B cell (primary cell): ENCODE measurements at regions not wholly inside any gene's neighbourhood (a gene's known extent, or its start where the extent isn't known, plus 50 kb on each side); places are given as distances from the start of the nearest gene placed in this dataset.
A peak's percentile ranks its signal among the peaks of the same experiment; 100 is the strongest.

Source experiments
- ATAC-seq: fragments of 200-7000 bp; cut with Tn5 transposase; one replicate; pipeline ENCODE4 v1.10.0; 2021; ENCODE audit warnings: low read depth, mild to moderate bottlenecking, moderate number of reproducible peaks, moderate library complexity
- CTCF ChIA-PET: fragments of 350-600 bp; sonication (Branson Sonifier 250); formaldehyde crosslinking; loops from one replicate; lab custom pipeline; 2021; ENCODE audit warnings: antibody characterized with exemption, inconsistent platforms; lab: Charles Lee
- POLR2A ChIA-PET: fragments of 350-600 bp; sonication (Branson Sonifier 250); formaldehyde crosslinking; loops from one replicate; lab custom pipeline; 2021; ENCODE audit warnings: antibody characterized with exemption; lab: Charles Lee
- DNase-seq: peaks from one replicate; pipeline ENCODE4 v3.0.0; 2013
- H2AFZ ChIP-seq: 2 replicates; pipeline ENCODE4 v1.6.1; 2012; ENCODE audit warnings: mild to moderate bottlenecking, low read depth, low read length; ENCODE audit not compliant: insufficient read depth, poor library complexity, severe bottlenecking
- H3K27ac ChIP-seq, 2 donors: 1 replicate in 1 of 2; 2 replicates in 1 of 2; pipeline ENCODE4 v1.5.1; 2012 to 2013; ENCODE audit warnings: low read length in 2 of 2, mild to moderate bottlenecking in 2 of 2, moderate library complexity in 1 of 2
- H3K27me3 ChIP-seq, 4 experiments: fragments of 200-600 bp in 1 of 4; sonication (generic) in 1 of 4; replicated peaks in 1 of 4; 1 replicate in 2 of 4; 2 replicates in 2 of 4; pipeline versions ENCODE4 v1.6.1 to v1.7.0; 2013 to 2016; ENCODE audit warnings: low read length in 3 of 4, mild to moderate bottlenecking in 2 of 4, mixed read lengths in 1 of 4, moderate library complexity in 1 of 4; ENCODE audit not compliant: insufficient read depth in 4 of 4, control insufficient read depth in 3 of 4; ENCODE audit errors: control extremely low read depth in 1 of 4
- H3K36me3 ChIP-seq, 2 experiments: replicated peaks in 1 of 2; 1 replicate in 1 of 2; 2 replicates in 1 of 2; pipeline versions ENCODE4 v1.6.1 to v1.7.1; 2013; ENCODE audit warnings: low read length in 1 of 2; ENCODE audit not compliant: insufficient read depth in 2 of 2, control insufficient read depth in 1 of 2; ENCODE audit errors: control extremely low read depth in 1 of 2, extremely low read depth in 1 of 2
- H3K4me1 ChIP-seq, 2 donors: fragments of 200-600 bp in 1 of 2; sonication (generic) in 1 of 2; 1 replicate in 1 of 2; 2 replicates in 1 of 2; pipeline versions ENCODE4 v1.5.1 to v1.6.1; 2013 to 2017; ENCODE audit warnings: low read length in 2 of 2; ENCODE audit not compliant: control insufficient read depth in 2 of 2, insufficient read depth in 2 of 2
- H3K4me2 ChIP-seq: replicated peaks from 2 replicates; pipeline ENCODE3; 2012; ENCODE audit warnings: mild to moderate bottlenecking, low read depth, low read length; ENCODE audit not compliant: poor library complexity, severe bottlenecking
- H3K4me3 ChIP-seq, 5 experiments: fragments of 200-600 bp in 1 of 5; sonication (generic) in 1 of 5; 1 replicate in 3 of 5; 2 replicates in 2 of 5; pipeline versions ENCODE4 v1.5.1 to v1.7.0; 2011 to 2016; ENCODE audit warnings: low read length in 4 of 5, mild to moderate bottlenecking in 4 of 5, low read depth in 2 of 5, control low read depth in 1 of 5, moderate library complexity in 1 of 5; ENCODE audit not compliant: insufficient read depth in 1 of 5; ENCODE audit errors: control extremely low read depth in 1 of 5, extremely low read depth in 1 of 5
- H3K79me2 ChIP-seq: fragments of 200-600 bp; sonication (generic); one replicate; pipeline ENCODE4 v1.6.0; 2016; ENCODE audit warnings: low read length; ENCODE audit not compliant: control insufficient read depth, insufficient read depth
- H3K9ac ChIP-seq: fragments of 200-600 bp; sonication (generic); 2 replicates; pipeline ENCODE4 v1.6.1; 2017; ENCODE audit warnings: mild to moderate bottlenecking, low read length, moderate library complexity
- H3K9me3 ChIP-seq, 3 donors: one replicate each; pipeline versions ENCODE4 v1.6.1 to v1.7.1; 2013; ENCODE audit warnings: low read length in 2 of 3; ENCODE audit not compliant: control insufficient read depth in 2 of 3, insufficient read depth in 1 of 3; ENCODE audit errors: control extremely low read depth in 1 of 3
- H4K20me1 ChIP-seq: 2 replicates; pipeline ENCODE4 v1.6.0; 2012; ENCODE audit warnings: mild to moderate bottlenecking, low read length; ENCODE audit not compliant: insufficient read depth, control insufficient read depth, poor library complexity, severe bottlenecking
- H3K27ac Mint-ChIP-seq: one replicate; pipeline ENCODE4 v1.8.0; 2021; ENCODE audit warnings: mixed read lengths
- H3K27me3 Mint-ChIP-seq: one replicate; pipeline ENCODE4 v1.8.0; 2021; ENCODE audit warnings: mixed read lengths
- H3K4me1 Mint-ChIP-seq: one replicate; pipeline ENCODE4 v1.8.0; 2021; ENCODE audit warnings: mixed read lengths
- H3K4me3 Mint-ChIP-seq: one replicate; pipeline ENCODE4 v1.8.0; 2021; ENCODE audit warnings: mixed read lengths
- H3K9me3 Mint-ChIP-seq: one replicate; pipeline ENCODE4 v1.8.0; 2022; ENCODE audit warnings: mixed read lengths; ENCODE audit not compliant: insufficient read depth
- EZH2 ChIP-seq: IDR thresholded peaks from 2 replicates; pipeline ENCODE4 v1.6.1; 2012; ENCODE audit warnings: borderline replicate concordance, low read depth, mild to moderate bottlenecking, moderate library complexity, low read length; ENCODE audit not compliant: insufficient read depth, poor library complexity, severe bottlenecking
- WGBS: methylation state at CpG from one replicate; pipeline ENCODE4 v1.1.5; 2013; ENCODE audit warnings: missing lambda C conversion rate; ENCODE audit not compliant: insufficient coverage; 5-methylcytosine and 5-hydroxymethylcytosine counted together
- intact Hi-C: fragments of 100-400 bp; cut with micrococcal nuclease; formaldehyde crosslinking; loops from one replicate; pipeline ENCODE4 v1.10.0; 2022
- TF ChIP-seq, protein P1 (sequence below): fragments of 200-600 bp; IDR thresholded peaks from one replicate; pipeline ENCODE4 v1.8.0; 2022; ENCODE audit warnings: antibody characterized with exemption, mild to moderate bottlenecking

DNA sequence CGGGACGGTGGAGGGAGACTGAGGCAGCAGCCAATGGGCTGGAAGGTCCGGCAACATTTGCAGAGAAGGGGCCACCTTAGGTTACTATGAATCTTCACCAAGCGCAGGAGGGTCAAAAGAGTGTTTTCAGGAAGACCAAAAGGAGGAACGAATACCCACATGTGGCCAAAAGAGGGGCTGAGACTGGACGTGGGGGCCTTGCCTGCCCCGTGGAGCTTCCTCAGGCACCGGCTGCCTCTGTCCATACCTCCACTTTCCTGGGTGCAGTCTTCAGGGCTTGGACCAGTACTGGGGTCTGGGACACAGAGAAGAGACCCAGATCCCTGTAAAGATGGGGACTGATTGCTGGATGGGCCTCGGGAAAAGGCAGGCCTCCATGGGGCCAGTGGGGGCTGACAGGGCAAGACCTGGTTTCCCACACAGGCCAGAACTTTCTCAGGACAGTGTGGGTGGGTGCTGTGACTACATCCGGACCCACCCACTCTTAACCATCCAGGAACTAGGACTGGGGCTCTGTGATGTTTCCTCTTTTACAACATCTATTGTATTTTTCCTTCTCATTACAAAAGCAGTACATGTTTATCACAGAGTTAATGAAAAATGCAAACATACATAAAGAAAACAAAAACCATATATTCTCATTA, 294.7 kb downstream of the ZSWIM6 start:
- H3K9me3 ChIP-seq = peaks cover 0 to 8% (median 0%) of the 10 kb centered on the region in 3 donors
- H3K79me2 ChIP-seq = no peaks in the 10 kb centered on the region
- Mint-ChIP-seq H3K27me3 (peaks cover 23% of the 10 kb centered on the region), H3K27ac (peak overlapping the region; percentile 37), H3K4me3 (peak overlapping the region; percentile 83), H3K4me1 (peaks cover 15% of the 10 kb centered on the region), H3K9me3 (no peaks in the 10 kb centered on the region)
- H3K4me1 ChIP-seq = peaks cover 16 to 21% of the 10 kb centered on the region in 2 donors
- CTCF ChIA-PET = no interaction called here
- DNase-seq (peak; percentile 22), ATAC-seq (no peak)
- 6% methylated on average over 5 of the region's 10 CpGs for WGBS
- no peak for TF ChIP-seq EZH2
- TF ChIP-seq, protein P1, sequence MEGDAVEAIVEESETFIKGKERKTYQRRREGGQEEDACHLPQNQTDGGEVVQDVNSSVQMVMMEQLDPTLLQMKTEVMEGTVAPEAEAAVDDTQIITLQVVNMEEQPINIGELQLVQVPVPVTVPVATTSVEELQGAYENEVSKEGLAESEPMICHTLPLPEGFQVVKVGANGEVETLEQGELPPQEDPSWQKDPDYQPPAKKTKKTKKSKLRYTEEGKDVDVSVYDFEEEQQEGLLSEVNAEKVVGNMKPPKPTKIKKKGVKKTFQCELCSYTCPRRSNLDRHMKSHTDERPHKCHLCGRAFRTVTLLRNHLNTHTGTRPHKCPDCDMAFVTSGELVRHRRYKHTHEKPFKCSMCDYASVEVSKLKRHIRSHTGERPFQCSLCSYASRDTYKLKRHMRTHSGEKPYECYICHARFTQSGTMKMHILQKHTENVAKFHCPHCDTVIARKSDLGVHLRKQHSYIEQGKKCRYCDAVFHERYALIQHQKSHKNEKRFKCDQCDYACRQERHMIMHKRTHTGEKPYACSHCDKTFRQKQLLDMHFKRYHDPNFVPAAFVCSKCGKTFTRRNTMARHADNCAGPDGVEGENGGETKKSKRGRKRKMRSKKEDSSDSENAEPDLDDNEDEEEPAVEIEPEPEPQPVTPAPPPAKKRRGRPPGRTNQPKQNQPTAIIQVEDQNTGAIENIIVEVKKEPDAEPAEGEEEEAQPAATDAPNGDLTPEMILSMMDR = no peak
- peak overlapping the region; percentile 90 for H3K4me2 ChIP-seq
- H4K20me1 ChIP-seq = no peaks in the 10 kb centered on the region
- no peaks in the 10 kb centered on the region for H3K36me3 ChIP-seq
- peak overlapping the region in 4 of 5 experiments; percentile 57 to 74 (median 67) for H3K4me3 ChIP-seq
- H3K9ac ChIP-seq = peak overlapping the region; percentile 68
- H2AFZ ChIP-seq = peak overlapping the region; percentile 78
- intact Hi-C loops = no loop called here
- POLR2A ChIA-PET = no interaction called here
- peaks cover 0 to 18% (median 4%) of the 10 kb centered on the region in 4 experiments for H3K27me3 ChIP-seq
- no peak overlapping the region for H3K27ac ChIP-seq

DNA sequence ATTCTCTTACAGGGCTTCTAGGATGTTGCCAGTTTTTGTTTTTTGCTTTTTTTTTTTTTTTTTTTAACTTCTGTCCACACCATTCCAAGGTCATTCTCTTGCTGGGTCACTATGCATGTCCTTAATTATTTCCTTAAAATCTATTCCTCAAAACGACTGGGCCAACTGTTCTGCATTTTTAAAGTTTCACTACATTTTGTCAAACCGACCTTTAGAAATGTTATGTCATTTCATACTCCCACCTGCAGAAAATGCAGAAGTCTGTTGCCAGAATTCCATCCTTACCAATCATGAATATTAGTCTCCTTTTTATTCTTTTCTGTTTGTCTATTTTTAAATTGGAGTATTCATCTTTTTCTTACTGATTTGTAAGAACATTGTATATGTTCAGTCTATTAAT, 295.5 kb downstream of the ZSWIM6 start:
- peak overlapping the region; percentile 27 for H3K4me3 Mint-ChIP-seq
- POLR2A ChIA-PET = no interaction called here
- WGBS = 43% methylated on average over 1 of the region's 2 CpGs

More for the DNA sequence above, 295.5 kb downstream of the ZSWIM6 start:
- H3K4me2 ChIP-seq = no peak overlapping the region
- DNase-seq (no peak), ATAC-seq (no peak)
- peaks cover 15% of the 10 kb centered on the region for H3K4me1 Mint-ChIP-seq
- peaks cover 0 to 18% (median 4%) of the 10 kb centered on the region in 4 experiments for H3K27me3 ChIP-seq
- peaks cover 16 to 21% of the 10 kb centered on the region in 2 donors for H3K4me1 ChIP-seq
- H3K9me3 Mint-ChIP-seq = no peaks in the 10 kb centered on the region
- no peak for TF ChIP-seq EZH2
- TF ChIP-seq, protein P1 = no peak
- H3K9me3 ChIP-seq = peaks cover 0 to 8% (median 0%) of the 10 kb centered on the region in 3 donors
- peaks cover 23% of the 10 kb centered on the region for H3K27me3 Mint-ChIP-seq
- no peaks in the 10 kb centered on the region for H3K79me2 ChIP-seq
- intact Hi-C loops = no loop called here
- H3K27ac Mint-ChIP-seq = no peak overlapping the region
- H3K36me3 ChIP-seq = no peaks in the 10 kb centered on the region
- H3K27ac ChIP-seq = no peak overlapping the region
- H3K9ac ChIP-seq = no peak overlapping the region
- no peak overlapping the region for H3K4me3 ChIP-seq
- CTCF ChIA-PET = no interaction called here
- no peaks in the 10 kb centered on the region for H4K20me1 ChIP-seq
- no peak overlapping the region for H2AFZ ChIP-seq
